DMS53 treated with DMSO at 0.1 percent for 48 hours (cell line): ENCODE measurements at regions not wholly inside any gene's neighbourhood (a gene's known extent, or its start where the extent isn't known, plus 50 kb on each side); places are given as distances from the start of the nearest gene placed in this dataset.
"Not testable (repeated sequence)": the region's sequence is repeated elsewhere in the genome, so short reads cannot be mapped to it uniquely, and the experiment has no call there.

ENCODE experiments used
- DNase-seq: peaks from one replicate; lab custom pipeline; 2025; ENCODE audit not compliant: unreplicated experiment; lab: John Stamatoyannopoulos, UW

- DNase-seq, result no peak
These were observed 1164.2 kb downstream of the NSUN3 start for GRCh38 chr3:95227092-95227491.

- no peak for DNase-seq
These were observed 1165.6 kb downstream of the NSUN3 start for GRCh38 chr3:95228416-95228815.

- DNase-seq, result no peak
These were observed 1173.1 kb downstream of the NSUN3 start for GRCh38 chr3:95235916-95236315.

DNA sequence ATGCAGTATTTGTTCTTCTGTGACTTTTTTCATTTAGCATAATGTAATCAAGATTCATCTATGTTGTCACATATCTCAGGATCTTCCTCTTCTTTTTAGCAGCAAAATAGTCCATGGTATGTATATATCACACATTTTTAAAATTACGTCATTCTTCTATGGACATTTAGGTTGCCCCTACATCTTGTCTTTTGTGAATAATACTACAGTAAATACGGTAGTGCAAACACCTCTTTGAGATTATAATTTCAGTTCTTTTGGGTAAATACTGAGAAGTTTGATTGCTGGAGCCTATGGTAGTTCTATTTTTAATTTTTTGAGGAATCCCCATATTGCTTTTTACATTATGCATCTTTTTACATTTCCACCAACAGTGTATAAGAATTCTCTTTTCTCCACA, 1174.9 kb downstream of the NSUN3 start:
- DNase-seq, result no peak

DNA sequence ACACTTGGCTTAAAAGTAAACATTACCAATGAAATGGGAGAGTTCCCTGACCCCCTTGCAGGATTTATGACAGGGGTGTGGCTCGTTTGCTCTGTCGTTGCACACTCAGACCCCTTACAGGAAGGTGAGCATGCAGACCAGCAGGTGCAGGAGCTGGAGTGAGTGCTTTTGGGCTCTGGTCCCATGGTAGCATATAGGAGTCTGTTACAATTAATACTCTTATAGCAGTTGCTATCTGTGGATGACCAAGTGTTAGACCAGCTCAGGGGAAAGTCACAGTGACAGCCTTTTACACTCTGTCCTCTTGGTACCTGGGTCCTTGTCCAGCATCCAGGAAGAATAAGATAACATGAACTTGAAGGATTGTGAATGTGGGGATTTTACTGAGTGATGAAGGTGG, 1177.5 kb downstream of the NSUN3 start:
- no peak for DNase-seq

DNA sequence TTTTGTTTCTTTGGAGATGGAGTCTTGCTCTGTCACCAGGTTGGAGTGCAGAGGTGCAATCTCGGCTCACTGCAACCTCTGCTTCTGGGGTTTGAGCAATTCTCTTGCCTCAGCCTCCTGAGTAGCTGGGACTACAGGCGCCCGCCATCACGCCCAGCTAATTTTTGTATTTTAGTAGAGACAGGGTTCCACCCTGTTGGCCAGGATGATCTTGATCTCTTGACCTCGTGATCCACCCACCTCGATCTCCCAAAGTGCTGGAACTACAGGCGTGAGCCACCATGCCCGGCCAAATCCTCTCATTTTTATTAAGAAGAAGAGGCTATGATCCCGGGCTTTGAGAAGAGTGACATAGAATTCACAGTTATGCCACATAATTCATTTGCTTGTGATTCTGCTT, 1178.4 kb downstream of the NSUN3 start:
- DNase-seq, result not testable (repeated sequence)

DNA sequence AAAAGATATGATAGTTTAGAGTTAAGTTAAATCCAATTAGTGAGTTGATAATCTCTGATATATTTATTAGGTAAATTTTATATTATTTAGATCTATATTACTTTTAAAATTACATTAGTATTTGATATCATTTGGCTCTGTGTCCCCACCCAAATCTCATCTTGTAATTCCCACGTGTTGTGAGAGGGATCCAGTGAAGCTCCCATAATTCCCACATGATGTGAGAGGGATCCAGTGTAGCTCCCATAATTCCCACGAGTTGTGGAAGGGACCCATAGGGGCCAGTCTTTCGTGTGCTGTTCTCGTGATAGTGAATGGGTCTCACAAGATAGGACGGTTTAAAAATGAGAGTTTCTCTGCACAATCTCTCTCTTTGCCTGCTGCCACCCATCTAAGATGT, 1183.6 kb downstream of the NSUN3 start:
- no peak for DNase-seq

DNA sequence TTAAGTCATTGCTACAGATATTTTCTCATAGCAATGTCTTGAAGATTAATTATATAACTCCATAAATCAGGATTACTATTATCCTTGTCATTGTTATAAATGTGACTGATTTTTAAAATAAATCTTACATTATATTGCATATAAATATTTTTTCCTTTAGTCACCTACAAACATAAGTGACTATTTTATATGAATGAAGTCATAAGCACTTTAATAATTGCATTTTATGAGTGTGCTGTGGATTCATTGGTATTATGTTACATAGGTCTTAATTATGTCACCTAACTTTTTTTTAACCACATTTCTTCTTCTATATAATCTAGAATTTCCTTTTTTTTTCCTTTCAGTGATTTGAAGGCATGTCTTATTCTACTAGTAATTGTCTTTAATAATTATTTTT, 1191.2 kb downstream of the NSUN3 start:
- DNase-seq, result no peak

- no peak for DNase-seq
These were observed 1191.9 kb downstream of the NSUN3 start for GRCh38 chr3:95254758-95255157.

- no peak for DNase-seq
These were observed 1202.3 kb downstream of the NSUN3 start for GRCh38 chr3:95265129-95265528.

DNA sequence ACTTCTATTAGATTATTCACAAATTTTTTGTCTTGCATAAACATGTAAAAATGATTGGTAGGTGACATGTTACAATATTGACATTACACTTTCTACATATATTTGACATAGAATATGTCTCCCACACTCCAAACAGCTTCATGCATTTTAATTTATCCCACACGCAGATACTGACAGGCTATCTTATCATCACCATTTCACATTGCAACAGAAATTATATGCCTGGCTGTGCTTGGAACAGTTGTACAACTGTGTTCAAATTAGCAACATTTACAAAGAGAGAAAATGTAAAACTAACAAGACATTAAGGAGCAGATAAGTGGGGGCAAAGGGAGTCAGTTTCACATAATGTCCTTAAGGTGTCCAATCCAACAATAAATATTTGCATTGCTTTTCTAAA, 1208.5 kb downstream of the NSUN3 start:
- no peak for DNase-seq

DNA sequence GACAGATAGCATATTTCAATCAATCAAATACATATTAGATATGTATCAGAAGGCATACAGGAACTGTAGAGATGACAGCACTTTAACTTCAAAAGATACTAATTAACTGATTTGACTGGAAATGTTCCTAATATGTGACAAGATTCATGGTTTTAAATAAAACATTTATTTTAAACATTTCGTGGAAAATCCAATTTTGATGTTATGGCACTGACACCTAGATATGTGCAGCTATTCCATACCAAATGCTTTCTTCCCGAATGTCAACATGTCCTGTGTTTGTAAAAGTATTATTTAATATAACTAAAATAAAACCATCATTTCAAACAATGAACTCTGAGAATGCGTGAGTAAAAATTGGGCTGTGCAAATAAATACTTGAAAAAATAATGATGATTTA, 1209.3 kb downstream of the NSUN3 start:
- no peak for DNase-seq

GRCh38 chr3:95272781-95273180, 1209.9 kb downstream of the NSUN3 start:
- no peak for DNase-seq

DNA sequence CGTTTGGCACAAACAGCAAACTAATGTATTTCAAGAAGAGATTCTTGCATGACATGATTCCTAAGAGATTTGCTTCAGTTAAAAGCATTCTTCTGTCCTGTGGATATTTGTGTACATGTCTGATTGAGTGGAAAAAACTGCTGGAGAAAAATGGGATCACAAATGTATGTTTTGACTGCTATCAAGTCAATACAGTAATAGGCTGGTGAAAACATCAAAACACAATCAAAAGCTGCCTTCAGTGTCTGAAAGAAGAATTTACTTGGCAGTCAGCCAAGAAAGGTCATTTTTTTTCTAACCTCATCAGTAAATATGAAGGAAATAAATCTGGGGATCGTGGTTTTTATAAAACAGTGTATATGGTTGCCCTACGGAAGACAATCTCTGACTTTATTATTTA, 1214.8 kb downstream of the NSUN3 start:
- peak; percentile 5 for DNase-seq

- no peak for DNase-seq
These were observed 1218.0 kb downstream of the NSUN3 start for GRCh38 chr3:95280711-95281352.

DNA sequence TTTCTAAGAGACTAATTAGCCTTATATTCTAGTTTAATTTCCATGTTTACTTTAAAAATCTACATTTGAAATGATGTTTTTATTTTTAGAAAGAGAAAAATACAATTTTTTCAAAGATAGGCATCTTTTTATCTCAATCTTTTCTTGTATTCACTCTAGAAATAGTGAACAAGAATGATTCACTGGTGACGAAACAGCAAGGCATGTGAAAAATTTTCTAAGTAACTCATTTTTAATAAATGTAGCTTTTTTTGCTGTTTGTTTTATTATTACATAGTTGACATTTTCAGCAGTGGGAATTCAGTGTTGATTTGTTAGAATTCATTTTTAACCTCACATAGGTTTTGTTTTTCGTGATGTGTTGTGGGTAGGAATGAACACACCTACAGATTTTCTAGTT, 1226.4 kb downstream of the NSUN3 start:
- DNase-seq, result no peak

DNA sequence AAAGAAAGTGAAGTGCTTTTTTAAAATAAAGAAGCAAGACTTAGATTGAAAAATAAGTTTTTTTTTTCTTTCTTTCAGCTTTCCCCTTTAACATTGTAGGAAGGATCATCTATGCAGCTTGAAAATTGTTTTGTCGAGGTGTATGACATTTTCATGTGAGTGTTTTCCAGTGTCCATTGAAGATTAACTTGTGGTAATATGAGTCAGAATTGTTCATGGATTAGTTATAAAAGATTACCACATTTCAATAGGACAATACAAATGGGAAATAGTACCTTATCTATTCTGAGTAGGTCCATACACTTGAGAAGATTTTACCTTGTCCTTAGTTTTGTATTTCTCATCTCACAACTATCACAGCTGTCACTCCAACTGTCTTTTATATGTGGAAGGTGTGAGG, 1234.7 kb downstream of the NSUN3 start:
- DNase-seq, result no peak

- no peak for DNase-seq
These were observed 1239.2 kb downstream of the NSUN3 start for GRCh38 chr3:95302044-95302443.

GRCh38 chr3:95310560-95310959, 1247.7 kb downstream of the NSUN3 start:
- no peak for DNase-seq

- DNase-seq, result no peak
These were observed 1248.4 kb downstream of the NSUN3 start for GRCh38 chr3:95311272-95311671.

- DNase-seq, result no peak
These were observed 1249.8 kb downstream of the NSUN3 start for GRCh38 chr3:95312650-95313049.

DNA sequence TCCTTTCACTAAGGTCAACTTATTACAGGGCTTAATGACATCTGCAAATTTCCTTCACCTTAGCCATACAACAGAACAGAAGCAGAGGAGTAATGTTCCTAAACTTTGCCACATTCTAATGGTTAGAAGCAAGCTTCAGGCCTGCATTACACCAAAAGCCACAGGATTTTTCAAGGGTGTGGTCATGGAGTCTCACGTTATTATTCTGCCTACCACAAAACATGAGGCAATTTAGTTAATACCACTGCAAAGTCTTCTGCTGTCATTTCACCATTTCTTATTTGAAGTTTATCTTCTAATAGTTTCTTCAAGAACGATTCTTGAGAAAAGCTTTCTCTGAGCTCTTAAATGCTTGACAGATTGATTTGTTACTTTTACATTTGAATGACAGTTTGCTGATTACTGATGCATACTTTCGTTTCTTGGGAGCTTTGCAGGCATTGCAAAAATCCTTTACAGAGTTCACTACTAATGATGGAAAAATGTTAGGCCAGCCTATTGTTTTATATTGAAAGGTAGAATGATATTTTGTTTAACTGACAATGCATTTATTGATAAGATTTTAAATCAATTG, 1257.1 kb downstream of the NSUN3 start:
- DNase-seq, result no peak

- no peak for DNase-seq
These were observed 1264.6 kb downstream of the NSUN3 start for GRCh38 chr3:95327478-95327877.
